BE2C (cell line): ENCODE measurements at regions not wholly inside any gene's neighbourhood (a gene's known extent, or its start where the extent isn't known, plus 50 kb on each side); places are given as distances from the start of the nearest gene placed in this dataset.
A peak's percentile ranks its signal among the peaks of the same experiment; 100 is the strongest.

ENCODE experiments used
- DNase-seq: peaks from one replicate; pipeline ENCODE4 v3.0.0-alpha.2; 2020
- H3K27me3 ChIP-seq: fragments of 250-450 bp; sonication (Bioruptor Pico); 2 replicates; pipeline ENCODE4 v1.5.1; 2020; ENCODE audit warnings: mild to moderate bottlenecking
- H3K36me3 ChIP-seq: fragments of 250-450 bp; sonication (Bioruptor Pico); 2 replicates; pipeline ENCODE4 v1.5.1; 2020; ENCODE audit warnings: mild to moderate bottlenecking
- H3K4me1 ChIP-seq: fragments of 250-450 bp; sonication (Bioruptor Pico); 2 replicates; pipeline ENCODE4 v1.5.1; 2020
- H3K4me3 ChIP-seq: 2 replicates; pipeline ENCODE4 v1.5.1; 2011; ENCODE audit warnings: low read depth, low read length
- H3K9me3 ChIP-seq: fragments of 250-450 bp; sonication (Bioruptor Pico); 2 replicates; pipeline ENCODE4 v1.5.1; 2020
- CTCF ChIP-seq: IDR thresholded peaks from 2 replicates; pipeline ENCODE4 v1.5.1; 2012; ENCODE audit warnings: mild to moderate bottlenecking, low read depth, low read length

- H3K4me1 ChIP-seq = no peaks in the 10 kb centered on the region
- TF ChIP-seq CTCF = no peak
- DNase-seq = no peak
- H3K9me3 ChIP-seq = no peaks in the 10 kb centered on the region
- H3K4me3 ChIP-seq = no peak overlapping the region
- no peaks in the 10 kb centered on the region for H3K36me3 ChIP-seq
- no peaks in the 10 kb centered on the region for H3K27me3 ChIP-seq
Measured at GRCh38 chrX:26845056-26845455, 618.1 kb downstream of the PPP4R3C start.

GRCh38 chrX:26822448-26822847 lies 606.5 kb downstream of the MAGEB5 start:
- Histone ChIP-seq H3K4me3 (no peak overlapping the region), H3K36me3 (no peaks in the 10 kb centered on the region), H3K27me3 (no peaks in the 10 kb centered on the region), H3K9me3 (no peaks in the 10 kb centered on the region), H3K4me1 (no peaks in the 10 kb centered on the region)
- no peak for DNase-seq
- TF ChIP-seq CTCF = no peak

GRCh38 chrX:26789751-26790150 lies 573.8 kb downstream of the MAGEB5 start:
- no peak overlapping the region for H3K4me3 ChIP-seq
- no peaks in the 10 kb centered on the region for H3K4me1 ChIP-seq
- H3K36me3 ChIP-seq = no peaks in the 10 kb centered on the region
- no peak for DNase-seq
- no peaks in the 10 kb centered on the region for H3K9me3 ChIP-seq
- no peaks in the 10 kb centered on the region for H3K27me3 ChIP-seq
- TF ChIP-seq CTCF = no peak

- H3K9me3 ChIP-seq = no peaks in the 10 kb centered on the region
- no peak overlapping the region for H3K4me3 ChIP-seq
- DNase-seq = no peak
- no peaks in the 10 kb centered on the region for H3K27me3 ChIP-seq
- H3K4me1 ChIP-seq = no peaks in the 10 kb centered on the region
- H3K36me3 ChIP-seq = no peaks in the 10 kb centered on the region
- no peak for TF ChIP-seq CTCF
Measured at GRCh38 chrX:26788402-26788998, 572.5 kb downstream of the MAGEB5 start.

- Histone ChIP-seq H3K36me3 (no peaks in the 10 kb centered on the region), H3K4me3 (no peak overlapping the region), H3K27me3 (no peaks in the 10 kb centered on the region), H3K9me3 (no peaks in the 10 kb centered on the region), H3K4me1 (no peaks in the 10 kb centered on the region)
- TF ChIP-seq CTCF = peak; percentile 46
- peak; percentile 19 for DNase-seq
Measured at GRCh38 chrX:26783512-26784225, 567.7 kb downstream of the MAGEB5 start.

- TF ChIP-seq CTCF = peak; percentile 30; the same call in 1 of the 2 replicates
Measured at GRCh38 chrX:26778320-26778888, 562.4 kb downstream of the MAGEB5 start.

More at GRCh38 chrX:26778320-26778888, 562.4 kb downstream of the MAGEB5 start:
- H3K27me3 ChIP-seq = no peaks in the 10 kb centered on the region
- no peak for DNase-seq
- no peaks in the 10 kb centered on the region for H3K36me3 ChIP-seq
- no peaks in the 10 kb centered on the region for H3K4me1 ChIP-seq
- H3K9me3 ChIP-seq = no peaks in the 10 kb centered on the region
- H3K4me3 ChIP-seq = no peak overlapping the region
